Endothelial cell of umbilical vein (primary cell): ENCODE measurements at regions not wholly inside any gene's neighbourhood (a gene's known extent, or its start where the extent isn't known, plus 50 kb on each side); places are given as distances from the start of the nearest gene placed in this dataset.

Source experiments
- CTCF ChIP-seq, 2 donors: IDR thresholded peaks; 1 replicate in 1 of 2; 2 replicates in 1 of 2; pipeline ENCODE4 v1.5.1; 2011; ENCODE audit warnings: low read length in 2 of 2, mild to moderate bottlenecking in 2 of 2, moderate library complexity in 2 of 2, control low read depth in 1 of 2, inconsistent platforms in 1 of 2, low read depth in 1 of 2; ENCODE audit not compliant: insufficient read depth in 1 of 2; ENCODE audit errors: extremely low read depth in 1 of 2
- EZH2 ChIP-seq: IDR thresholded peaks from 2 replicates; pipeline ENCODE4 v1.6.1; 2012; ENCODE audit warnings: borderline replicate concordance, low read depth, mild to moderate bottlenecking, moderate library complexity, low read length, inconsistent platforms; ENCODE audit not compliant: severe bottlenecking
- MAX ChIP-seq: IDR thresholded peaks from 2 replicates; pipeline ENCODE4 v1.6.1; 2011; ENCODE audit not compliant: insufficient read depth, insufficient read length
- MYC ChIP-seq: IDR thresholded peaks from one replicate; pipeline ENCODE4 v1.6.1; 2011; ENCODE audit warnings: mild to moderate bottlenecking, low read depth, low read length
- POLR2A ChIP-seq: IDR thresholded peaks from 2 replicates; pipeline ENCODE4 v1.6.1; 2012; ENCODE audit warnings: low read depth, mild to moderate bottlenecking, control low read depth, low read length
- POLR2AphosphoS5 ChIP-seq: IDR thresholded peaks from 2 replicates; pipeline ENCODE4 v1.6.1; 2012; ENCODE audit warnings: low read depth, mild to moderate bottlenecking, control low read depth, low read length, moderate library complexity; ENCODE audit not compliant: insufficient read depth

- TF ChIP-seq CTCF (IDR thresholded peaks at IDR 0.05; ENCODE audit: extremely low read depth in 1 of 2, insufficient read depth in 1 of 2, low read depth in 1 of 2, low read length in 2 of 2) (no peak), POLR2AphosphoS5 (no peak), POLR2A (no peak), EZH2 (no peak), MYC (no peak), MAX (no peak)
Measured at GRCh38 chr10:69740126-69740525, 61.6 kb upstream of the COL13A1 start.
